LoVo (cell line): ENCODE measurements at regions not wholly inside any gene's neighbourhood (a gene's known extent, or its start where the extent isn't known, plus 50 kb on each side); places are given as distances from the start of the nearest gene placed in this dataset.
"Not testable (repeated sequence)": the region's sequence is repeated elsewhere in the genome, so short reads cannot be mapped to it uniquely, and the experiment has no call there.

Experiments used
- DNase-seq: peaks from one replicate; pipeline ENCODE4 v3.0.0-alpha.2; 2016; ENCODE audit warnings: low spot score

GRCh38 chr11:130675371-130675821 lies 227.0 kb downstream of the ADAMTS15 start:
- no peak for DNase-seq

DNA sequence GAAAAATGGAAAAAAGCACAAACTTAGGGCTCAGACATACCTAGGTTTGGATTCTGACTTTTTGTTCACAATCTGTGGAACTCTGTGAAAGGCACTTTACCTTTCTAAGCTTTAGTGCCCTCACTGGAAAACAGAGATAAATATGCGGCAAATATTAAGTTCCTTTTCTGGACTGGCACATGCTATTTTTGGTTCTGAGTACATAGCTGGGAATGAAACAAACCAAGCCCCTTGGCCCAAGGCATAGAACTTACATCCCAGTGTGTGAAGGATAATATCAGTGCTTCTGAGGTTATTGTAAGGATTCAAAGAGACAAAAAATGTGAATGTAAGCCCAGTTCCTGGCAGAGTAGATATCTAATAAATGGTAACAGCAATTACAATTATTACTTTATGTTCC lies 227.5 kb downstream of the ADAMTS15 start:
- no peak for DNase-seq

DNA sequence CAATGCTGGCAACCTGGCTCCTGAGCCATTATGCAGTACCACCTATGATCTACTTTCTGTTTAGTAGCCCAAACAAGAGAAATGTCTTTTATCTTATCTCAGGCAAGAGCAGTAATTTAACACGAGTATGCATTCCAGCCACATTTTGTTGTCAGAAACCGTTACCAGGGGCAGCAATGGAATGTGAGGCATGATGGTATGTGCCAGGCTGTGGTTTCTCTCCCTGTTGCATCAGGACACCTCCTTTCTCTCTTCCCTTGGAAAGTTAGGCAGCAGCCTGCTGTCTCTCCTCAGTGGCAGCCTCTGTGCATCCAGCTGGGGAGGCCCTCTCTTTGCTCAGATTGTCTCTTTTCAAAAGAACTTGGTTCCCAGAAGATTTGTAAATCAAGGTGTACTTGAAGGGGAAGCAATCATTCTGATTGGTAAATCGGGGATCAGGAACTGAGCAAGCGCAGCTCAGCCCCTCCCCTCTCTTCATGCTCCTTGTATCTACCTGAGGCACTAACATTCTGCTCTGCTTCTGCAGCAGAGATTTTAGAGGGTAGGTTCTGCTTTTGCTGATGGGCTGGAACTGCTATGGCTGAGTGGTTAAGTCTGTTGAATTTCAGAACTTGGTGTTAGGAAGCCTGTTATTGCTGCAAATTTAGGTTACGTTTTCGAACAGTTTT lies 229.2 kb downstream of the ADAMTS15 start:
- peak; percentile 33 for DNase-seq

GRCh38 chr11:130679247-130679646 lies 230.8 kb downstream of the ADAMTS15 start:
- no peak for DNase-seq

GRCh38 chr11:130682471-130682870 lies 233.8 kb downstream of the SNX19 start:
- DNase-seq = not testable (repeated sequence)

GRCh38 chr11:130689222-130689908 lies 226.9 kb downstream of the SNX19 start:
- no peak for DNase-seq

GRCh38 chr11:130691581-130691980 lies 224.7 kb downstream of the SNX19 start:
- DNase-seq = no peak

GRCh38 chr11:130692220-130692619 lies 224.1 kb downstream of the SNX19 start:
- DNase-seq = no peak

GRCh38 chr11:130693543-130693942 lies 222.7 kb downstream of the SNX19 start:
- no peak for DNase-seq

DNA sequence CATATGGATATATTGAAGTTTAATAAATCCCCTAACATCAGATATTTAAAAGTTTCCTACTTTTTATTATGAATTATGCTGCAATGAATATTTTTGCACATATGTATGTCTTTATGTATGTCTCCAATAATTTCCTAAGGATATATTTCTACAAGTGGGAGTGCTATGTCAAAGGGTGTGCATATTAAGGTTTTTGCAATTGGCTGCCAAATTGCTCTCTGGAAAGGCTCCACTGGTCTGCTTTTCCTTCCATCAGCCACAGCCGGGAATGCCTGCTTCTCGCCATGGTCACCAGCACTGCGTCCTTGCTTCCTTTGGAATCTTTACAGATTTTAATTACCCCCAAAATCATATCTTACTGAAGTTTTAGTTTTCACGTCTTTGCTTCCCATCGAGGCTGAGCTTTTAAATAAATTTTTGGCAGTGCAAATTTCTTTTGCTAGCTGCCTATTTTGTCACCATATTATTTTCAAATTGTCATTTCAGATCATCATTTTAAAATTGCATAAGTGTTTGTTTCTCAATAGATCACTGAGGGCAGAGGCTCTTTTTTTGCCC lies 221.7 kb downstream of the SNX19 start:
- no peak for DNase-seq

GRCh38 chr11:130698174-130698573 lies 218.1 kb downstream of the SNX19 start:
- DNase-seq = no peak

- no peak for DNase-seq
These were observed 216.7 kb downstream of the SNX19 start for GRCh38 chr11:130699561-130699960.

DNA sequence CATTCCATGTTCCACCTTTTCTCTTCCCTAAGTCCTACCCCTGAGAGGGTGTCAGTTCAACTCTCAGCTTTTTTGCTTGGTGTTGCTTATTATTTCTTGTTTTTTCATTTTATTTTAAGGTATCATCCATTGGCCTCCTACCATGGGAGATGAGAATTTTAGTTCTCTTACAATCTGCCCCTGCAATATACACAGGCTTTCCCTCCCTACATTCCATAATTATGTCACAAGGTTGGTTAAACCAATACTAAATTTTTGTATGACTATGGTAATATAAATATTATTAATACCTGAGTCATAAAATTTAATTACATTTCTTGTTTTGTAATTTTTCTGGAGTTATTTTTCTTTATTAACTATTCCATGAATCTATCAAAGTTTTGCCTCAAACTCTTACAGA lies 216.2 kb downstream of the SNX19 start:
- DNase-seq = no peak

DNA sequence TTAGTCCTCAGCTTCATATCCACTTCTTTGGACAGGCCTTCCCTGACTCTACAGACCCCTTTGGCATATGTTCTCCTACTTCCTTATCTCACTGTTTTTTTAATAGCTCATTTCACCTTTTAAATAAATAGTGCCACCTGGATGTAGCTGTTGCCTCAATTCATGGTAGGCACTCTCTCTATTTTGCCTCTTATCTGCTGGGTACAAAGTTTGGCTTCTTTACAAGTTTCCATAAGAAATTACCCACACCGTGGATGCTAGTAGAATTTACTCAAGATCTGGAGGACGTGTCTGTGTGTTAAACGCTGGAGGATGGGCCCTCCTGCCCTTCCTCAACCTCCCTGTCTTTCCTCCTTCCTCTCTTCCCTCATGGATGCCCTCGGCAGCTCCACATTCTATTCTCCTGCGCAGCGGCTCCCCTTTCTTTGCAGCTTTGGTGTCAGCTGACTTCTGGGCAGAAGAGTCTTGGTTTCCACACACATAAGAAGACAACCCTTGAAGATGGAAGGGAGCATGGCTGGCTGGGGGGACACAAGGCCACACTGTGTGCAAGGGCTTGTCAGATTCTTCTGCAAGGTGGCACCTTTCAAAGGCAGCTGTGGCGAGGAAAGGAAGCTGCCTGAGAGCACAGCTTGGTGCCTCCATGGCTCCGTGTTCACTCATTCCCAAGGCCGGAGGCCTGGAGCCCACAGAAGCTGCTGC lies 212.6 kb downstream of the SNX19 start:
- DNase-seq = no peak

- no peak for DNase-seq
These were observed 210.4 kb downstream of the SNX19 start for GRCh38 chr11:130705670-130706421.

- no peak for DNase-seq
These were observed 209.7 kb downstream of the SNX19 start for GRCh38 chr11:130706572-130706971.

DNA sequence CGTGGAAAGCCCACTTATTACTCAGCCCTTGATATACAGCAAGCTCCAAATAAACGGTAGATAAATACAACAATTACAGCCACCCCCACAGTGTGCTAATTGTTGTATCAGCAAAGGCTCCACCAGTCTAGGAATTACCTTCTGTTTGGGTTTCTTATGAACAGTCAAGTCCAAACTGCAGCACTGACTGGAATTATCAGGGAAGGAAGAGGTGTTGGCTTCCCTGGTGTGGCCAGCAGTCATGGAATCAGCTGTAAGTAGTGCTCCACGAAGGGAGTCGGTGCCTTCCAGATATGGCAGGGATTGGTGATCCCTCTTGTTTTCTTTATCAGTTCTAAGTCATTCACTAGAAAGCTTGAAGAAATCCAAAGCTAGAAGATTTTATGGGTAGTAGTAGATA lies 209.1 kb downstream of the SNX19 start:
- DNase-seq = no peak

GRCh38 chr11:130709531-130709930 lies 206.7 kb downstream of the SNX19 start:
- DNase-seq = no peak

GRCh38 chr11:130710021-130710420 lies 206.3 kb downstream of the SNX19 start:
- DNase-seq = no peak

DNA sequence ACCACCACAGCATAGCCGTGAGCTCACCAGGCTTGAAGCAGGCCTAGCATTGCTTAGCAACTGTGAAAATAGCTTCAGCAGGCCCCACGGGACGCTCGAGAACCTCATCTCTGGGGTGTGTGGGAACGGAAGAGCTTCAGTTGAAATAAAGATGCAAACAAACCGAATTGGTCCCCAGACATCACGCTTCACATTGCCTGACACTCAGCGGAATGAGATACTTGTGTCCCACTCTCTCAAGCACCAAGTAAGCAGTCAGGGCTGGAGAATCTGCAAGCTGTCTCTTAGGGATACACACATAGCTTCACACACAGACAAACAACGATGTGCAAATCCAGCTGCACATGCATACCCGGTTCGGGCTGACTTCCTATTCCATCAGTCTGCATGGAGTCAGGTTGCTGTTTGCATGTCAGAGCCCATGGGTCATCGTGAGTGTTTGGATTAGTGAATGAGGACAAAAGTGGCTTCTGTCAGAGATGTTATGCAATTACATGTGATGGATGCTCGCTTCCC lies 205.7 kb downstream of the SNX19 start:
- no peak for DNase-seq

DNA sequence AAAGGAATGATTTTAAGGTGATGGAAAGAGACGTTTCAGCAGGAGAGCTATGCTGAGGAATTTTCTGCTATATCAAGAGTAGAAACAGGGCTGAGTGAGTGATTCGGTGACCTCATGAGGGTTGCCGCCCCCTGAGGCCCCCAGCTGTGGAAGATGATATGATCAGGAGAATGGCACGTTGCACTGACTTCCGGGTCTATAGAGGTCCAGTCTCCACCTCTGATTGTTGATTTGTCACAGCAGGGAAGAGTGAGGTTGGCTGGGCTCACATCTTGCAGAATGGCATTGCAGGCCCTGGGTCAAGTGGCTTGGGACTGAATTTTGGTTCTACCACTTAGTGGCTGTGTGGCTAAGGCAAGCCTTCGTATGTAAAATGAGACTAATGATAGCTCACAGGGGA lies 205.1 kb downstream of the SNX19 start:
- no peak for DNase-seq

DNA sequence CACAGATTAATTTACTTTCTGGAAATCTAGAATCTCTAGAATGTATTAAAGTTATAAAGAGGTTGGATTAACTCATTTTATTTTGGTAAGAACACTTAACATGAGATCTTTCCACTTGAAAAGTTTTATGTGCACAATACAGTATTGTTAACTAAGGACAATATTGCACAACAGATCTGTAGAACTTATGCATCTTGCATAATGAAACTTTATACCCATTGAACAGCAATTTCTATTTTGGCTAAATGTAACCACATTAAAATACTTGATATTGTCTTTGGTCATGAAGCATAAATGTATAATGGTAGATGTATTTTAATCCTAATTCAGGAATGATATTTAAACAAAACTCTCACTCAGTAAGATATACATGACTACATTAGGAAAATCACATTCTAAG lies 203.8 kb downstream of the SNX19 start:
- DNase-seq = no peak
